GM23338 (cell line): ENCODE measurements at regions not wholly inside any gene's neighbourhood (a gene's known extent, or its start where the extent isn't known, plus 50 kb on each side); places are given as distances from the start of the nearest gene placed in this dataset.

Source experiments
- ATAC-seq: fragments of 200-7000 bp; cut with Tn5 transposase; 3 replicates; pipeline ENCODE4 v1.9.1; 2020
- DNase-seq: peaks from one replicate; pipeline ENCODE4 v3.0.0-alpha.2; 2015; ENCODE audit warnings: low spot score
- H2AFZ ChIP-seq: fragments of 200-600 bp; sonication (generic); 2 replicates; pipeline ENCODE4 v1.8.0; 2016; ENCODE audit warnings: antibody characterized with exemption, mild to moderate bottlenecking, moderate library complexity
- H3F3A ChIP-seq: fragments of 200-600 bp; sonication (generic); replicated peaks from 2 replicates; pipeline ENCODE4 v1.8.0; 2017; ENCODE audit warnings: antibody characterized with exemption, mixed run types, low read depth
- H3K27ac ChIP-seq: fragments of 200-600 bp; sonication (generic); 2 replicates; pipeline ENCODE4 v1.6.1; 2016; ENCODE audit warnings: low read depth
- H3K27me3 ChIP-seq: fragments of 200-600 bp; sonication (generic); 2 replicates; pipeline ENCODE4 v1.8.0; 2016; ENCODE audit warnings: mild to moderate bottlenecking, mixed run types, moderate library complexity; ENCODE audit not compliant: insufficient read depth
- H3K36me3 ChIP-seq: fragments of 200-600 bp; sonication (generic); 2 replicates; pipeline ENCODE4 v1.8.0; 2016; ENCODE audit warnings: mild to moderate bottlenecking; ENCODE audit not compliant: insufficient read depth
- H3K4me1 ChIP-seq: fragments of 200-600 bp; sonication (generic); 2 replicates; pipeline ENCODE4 v1.8.0; 2016; ENCODE audit warnings: mild to moderate bottlenecking, moderate library complexity; ENCODE audit not compliant: insufficient read depth
- H3K4me2 ChIP-seq: fragments of 200-600 bp; sonication (generic); 2 replicates; pipeline ENCODE4 v1.7.1; 2017; ENCODE audit warnings: mixed run types
- H3K4me3 ChIP-seq: fragments of 200-600 bp; sonication (generic); 2 replicates; pipeline ENCODE4 v1.6.1; 2016; ENCODE audit warnings: mixed run types
- H3K79me2 ChIP-seq: fragments of 200-600 bp; sonication (generic); replicated peaks from 2 replicates; pipeline ENCODE4 v1.8.0; 2017; ENCODE audit warnings: mild to moderate bottlenecking; ENCODE audit not compliant: insufficient read depth
- H3K9me2 ChIP-seq: fragments of 200-600 bp; sonication (generic); 2 replicates; pipeline ENCODE4 v1.8.0; 2017; ENCODE audit not compliant: insufficient read depth
- H4K20me1 ChIP-seq: fragments of 200-600 bp; sonication (generic); replicated peaks from 2 replicates; pipeline ENCODE4 v1.8.0; 2017; ENCODE audit warnings: mild to moderate bottlenecking; ENCODE audit not compliant: insufficient read depth
- H3K27ac Mint-ChIP-seq: 2 replicates; pipeline ENCODE4 v1.8.0; 2020; ENCODE audit warnings: inconsistent platforms, mild to moderate bottlenecking, moderate library complexity, mixed read lengths
- H3K27me3 Mint-ChIP-seq: 3 replicates; pipeline ENCODE4 v1.8.0; 2022; ENCODE audit warnings: low read depth, mild to moderate bottlenecking, moderate library complexity, mixed read lengths, inconsistent platforms; ENCODE audit not compliant: insufficient read depth, poor library complexity
- H3K36me3 Mint-ChIP-seq: 3 replicates; pipeline ENCODE4 v1.8.0; 2021; ENCODE audit warnings: low read depth, mild to moderate bottlenecking, inconsistent platforms, moderate library complexity, mixed read lengths
- H3K4me1 Mint-ChIP-seq: 3 replicates; pipeline ENCODE4 v1.8.0; 2020; ENCODE audit warnings: mild to moderate bottlenecking, inconsistent platforms, mixed read lengths
- H3K4me3 Mint-ChIP-seq: 3 replicates; pipeline ENCODE4 v1.8.0; 2021; ENCODE audit warnings: moderate library complexity, mild to moderate bottlenecking, inconsistent platforms, mixed read lengths
- H3K9me3 Mint-ChIP-seq: 3 replicates; pipeline ENCODE4 v1.8.0; 2020; ENCODE audit warnings: moderate library complexity, mild to moderate bottlenecking, inconsistent platforms, mixed read lengths
- CREB1 ChIP-seq: fragments of 250-450 bp; sonication (Bioruptor Pico); IDR thresholded peaks from 2 replicates; pipeline ENCODE4 v1.5.0; 2020; ENCODE audit warnings: low read depth, mild to moderate bottlenecking, moderate library complexity
- CTCF ChIP-seq, 2 experiments: fragments of 200-600 bp in 1 of 2; sonication (generic) in 1 of 2; conservative IDR thresholded peaks; 2 replicates each; pipeline versions ENCODE4 v1.5.1 to v1.6.1; 2016 to 2017; ENCODE audit warnings: antibody characterized with exemption in 2 of 2, low read depth in 2 of 2, mild to moderate bottlenecking in 2 of 2, moderate library complexity in 1 of 2
- EZH2 ChIP-seq: fragments of 200-600 bp; sonication (generic); IDR thresholded peaks from one replicate; pipeline ENCODE4 v1.8.0; 2017; ENCODE audit warnings: antibody characterized with exemption, mild to moderate bottlenecking, low read depth; ENCODE audit not compliant: unreplicated experiment
- EZH2phosphoT487 ChIP-seq: fragments of 200-600 bp; sonication (generic); IDR thresholded peaks from one replicate; pipeline ENCODE4 v1.8.1; 2018; ENCODE audit warnings: antibody characterized with exemption; ENCODE audit not compliant: unreplicated experiment
- JUNB ChIP-seq: IDR thresholded peaks from one replicate; pipeline ENCODE4 v1.6.1; 2016; ENCODE audit warnings: antibody characterized with exemption; ENCODE audit not compliant: unreplicated experiment
- NANOG ChIP-seq: IDR thresholded peaks from 2 replicates; pipeline ENCODE4 v1.6.1; 2016; ENCODE audit warnings: antibody characterized with exemption, borderline replicate concordance
- POLR2AphosphoS5 ChIP-seq: IDR thresholded peaks from 2 replicates; pipeline ENCODE4 v1.6.1; 2016; ENCODE audit warnings: antibody characterized with exemption, low read depth
- REST ChIP-seq: IDR thresholded peaks from one replicate; pipeline ENCODE4 v1.6.1; 2018; ENCODE audit warnings: antibody characterized with exemption; ENCODE audit not compliant: unreplicated experiment
- STAT1 ChIP-seq: IDR thresholded peaks from one replicate; pipeline ENCODE4 v1.6.1; 2016; ENCODE audit warnings: antibody characterized with exemption; ENCODE audit not compliant: unreplicated experiment
- ZNF114 ChIP-seq: fragments of 250-450 bp; sonication (Bioruptor Pico); IDR thresholded peaks from 2 replicates; pipeline ENCODE4 v1.5.0; 2020; ENCODE audit warnings: mild to moderate bottlenecking, moderate library complexity
- ZNF331 ChIP-seq: fragments of 250-450 bp; sonication (Bioruptor Pico); IDR thresholded peaks from 2 replicates; pipeline ENCODE4 v1.5.0; 2020; ENCODE audit warnings: low read depth, mild to moderate bottlenecking, moderate library complexity
- ZNF462 ChIP-seq: fragments of 250-450 bp; sonication (Bioruptor Pico); IDR thresholded peaks from 2 replicates; pipeline ENCODE4 v1.5.0; 2020; ENCODE audit warnings: mild to moderate bottlenecking, moderate library complexity
- TF ChIP-seq, protein P1 (sequence below): IDR thresholded peaks from 2 replicates; pipeline ENCODE4 v1.6.1; 2016; ENCODE audit warnings: antibody characterized with exemption

- H3K27me3 ChIP-seq: no peaks in the 10 kb centered on the region
- ATAC-seq (no peak), DNase-seq (no peak)
- no peak overlapping the region for H3K4me3 Mint-ChIP-seq
- no peaks in the 10 kb centered on the region for H3K79me2 ChIP-seq
- H3K27ac Mint-ChIP-seq: no peak overlapping the region
- H3K4me1 ChIP-seq: no peaks in the 10 kb centered on the region
- no peak overlapping the region for H2AFZ ChIP-seq
- TF ChIP-seq EZH2phosphoT487 (no peak), EZH2 (no peak), ZNF462 (CRISPR knock-in tag) (no peak), STAT1 (no peak), REST (no peak), CREB1 (CRISPR knock-in tag) (no peak), NANOG (no peak), CTCF (conservative IDR thresholded peaks at IDR 0.05; ENCODE audit: low read depth in 2 of 2) (no peak), ZNF331 (CRISPR knock-in tag) (no peak), JUNB (no peak), ZNF114 (CRISPR knock-in tag) (no peak), POLR2AphosphoS5 (no peak)
- TF ChIP-seq, protein P1, sequence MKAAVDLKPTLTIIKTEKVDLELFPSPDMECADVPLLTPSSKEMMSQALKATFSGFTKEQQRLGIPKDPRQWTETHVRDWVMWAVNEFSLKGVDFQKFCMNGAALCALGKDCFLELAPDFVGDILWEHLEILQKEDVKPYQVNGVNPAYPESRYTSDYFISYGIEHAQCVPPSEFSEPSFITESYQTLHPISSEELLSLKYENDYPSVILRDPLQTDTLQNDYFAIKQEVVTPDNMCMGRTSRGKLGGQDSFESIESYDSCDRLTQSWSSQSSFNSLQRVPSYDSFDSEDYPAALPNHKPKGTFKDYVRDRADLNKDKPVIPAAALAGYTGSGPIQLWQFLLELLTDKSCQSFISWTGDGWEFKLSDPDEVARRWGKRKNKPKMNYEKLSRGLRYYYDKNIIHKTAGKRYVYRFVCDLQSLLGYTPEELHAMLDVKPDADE: no peak
- peaks cover 14% of the 10 kb centered on the region for H3K4me1 Mint-ChIP-seq
- H3K27me3 Mint-ChIP-seq: peaks cover 14% of the 10 kb centered on the region
- H3F3A ChIP-seq: no peaks in the 10 kb centered on the region
- no peaks in the 10 kb centered on the region for H3K9me3 Mint-ChIP-seq
- H3K36me3 ChIP-seq: no peaks in the 10 kb centered on the region
- no peaks in the 10 kb centered on the region for H3K36me3 Mint-ChIP-seq
- no peak overlapping the region for H3K27ac ChIP-seq
- no peaks in the 10 kb centered on the region for H3K9me2 ChIP-seq
- no peaks in the 10 kb centered on the region for H4K20me1 ChIP-seq
- no peak overlapping the region for H3K4me2 ChIP-seq
- H3K4me3 ChIP-seq: no peak overlapping the region
Observed at GRCh38 chr20:58593880-58594638, 57.0 kb upstream of the STX16 start.
